GM18867 (cell line): ENCODE measurements at regions not wholly inside any gene's neighbourhood (a gene's known extent, or its start where the extent isn't known, plus 50 kb on each side); places are given as distances from the start of the nearest gene placed in this dataset.

Experiments
- ATAC-seq: cut with Tn5 transposase; IDR thresholded peaks from one replicate; pipeline ENCODE4 v1.9.1; 2021; ENCODE audit warnings: mild to moderate bottlenecking, moderate library complexity; ENCODE audit not compliant: unreplicated experiment

GRCh38 chr6:26280407-26280806, 84.6 kb upstream of the BTN3A2 start:
- ATAC-seq = no peak

- ATAC-seq = no peak
These were observed 80.4 kb upstream of the BTN3A2 start for GRCh38 chr6:26284537-26285142.

- ATAC-seq = peak; percentile 74
These were observed 79.6 kb upstream of the BTN3A2 start for GRCh38 chr6:26285143-26286134.

- ATAC-seq = no peak
These were observed 78.7 kb upstream of the BTN3A2 start for GRCh38 chr6:26286168-26286877.

- no peak for ATAC-seq
These were observed 76.8 kb upstream of the BTN3A2 start for GRCh38 chr6:26288155-26288554.

- ATAC-seq = no peak
These were observed 74.1 kb upstream of the BTN3A2 start for GRCh38 chr6:26290941-26291340.

- no peak for ATAC-seq
These were observed 72.3 kb upstream of the BTN3A2 start for GRCh38 chr6:26292709-26293108.

- ATAC-seq = no peak
These were observed 70.7 kb upstream of the BTN3A2 start for GRCh38 chr6:26294302-26294701.

GRCh38 chr6:26295691-26296555, 69.1 kb upstream of the BTN3A2 start:
- ATAC-seq = no peak

GRCh38 chr6:26296556-26296856, 68.5 kb upstream of the BTN3A2 start:
- no peak for ATAC-seq

- ATAC-seq = no peak
These were observed 67.9 kb upstream of the BTN3A2 start for GRCh38 chr6:26296857-26297648.

- ATAC-seq = no peak
These were observed 65.5 kb upstream of the BTN3A2 start for GRCh38 chr6:26299286-26300042.

GRCh38 chr6:26300043-26300331, 65.0 kb upstream of the BTN3A2 start:
- no peak for ATAC-seq

- ATAC-seq = no peak
These were observed 64.6 kb upstream of the BTN3A2 start for GRCh38 chr6:26300359-26300758.

- ATAC-seq = no peak
These were observed 64.2 kb upstream of the BTN3A2 start for GRCh38 chr6:26300828-26301227.

GRCh38 chr6:26301638-26302037, 63.4 kb upstream of the BTN3A2 start:
- ATAC-seq = no peak

- ATAC-seq = no peak
These were observed 61.9 kb upstream of the BTN3A2 start for GRCh38 chr6:26302941-26303559.

GRCh38 chr6:26304213-26304796, 60.7 kb upstream of the BTN3A2 start:
- no peak for ATAC-seq
